ENCODE measurements at regions not wholly inside any gene's neighbourhood (a gene's known extent, or its start where the extent isn't known, plus 50 kb on each side); places are given as distances from the start of the nearest gene placed in this dataset.

DNA sequence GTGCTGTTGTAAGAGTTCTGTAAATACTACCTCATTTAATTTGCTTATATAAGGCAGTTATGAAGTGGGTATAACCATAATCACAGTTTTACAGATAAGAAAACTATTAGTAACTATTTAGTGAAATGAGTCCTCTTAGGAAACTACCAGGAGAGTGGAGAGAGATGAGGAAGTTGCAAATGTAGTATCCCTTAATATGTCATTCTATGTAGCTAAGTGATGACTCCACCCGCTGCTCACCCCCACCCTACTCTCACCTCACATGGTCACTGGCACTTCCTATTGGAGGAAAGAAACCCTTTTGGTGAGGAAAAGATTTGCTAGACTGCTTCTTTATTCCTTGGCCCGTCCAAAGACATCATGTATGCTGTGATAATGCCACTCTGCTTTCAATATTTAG, 241.8 kb upstream of the SLC24A2 start (continued):
- no peak for TF ChIP-seq GABPA (IDR thresholded peaks at IDR 0.05; ENCODE audit: borderline replicate concordance, insufficient read depth, low read length)

Measured in H1 (cell line).